ENCODE measurements at regions not wholly inside any gene's neighbourhood (a gene's known extent, or its start where the extent isn't known, plus 50 kb on each side); places are given as distances from the start of the nearest gene placed in this dataset.

- TF ChIP-seq, protein P1, sequence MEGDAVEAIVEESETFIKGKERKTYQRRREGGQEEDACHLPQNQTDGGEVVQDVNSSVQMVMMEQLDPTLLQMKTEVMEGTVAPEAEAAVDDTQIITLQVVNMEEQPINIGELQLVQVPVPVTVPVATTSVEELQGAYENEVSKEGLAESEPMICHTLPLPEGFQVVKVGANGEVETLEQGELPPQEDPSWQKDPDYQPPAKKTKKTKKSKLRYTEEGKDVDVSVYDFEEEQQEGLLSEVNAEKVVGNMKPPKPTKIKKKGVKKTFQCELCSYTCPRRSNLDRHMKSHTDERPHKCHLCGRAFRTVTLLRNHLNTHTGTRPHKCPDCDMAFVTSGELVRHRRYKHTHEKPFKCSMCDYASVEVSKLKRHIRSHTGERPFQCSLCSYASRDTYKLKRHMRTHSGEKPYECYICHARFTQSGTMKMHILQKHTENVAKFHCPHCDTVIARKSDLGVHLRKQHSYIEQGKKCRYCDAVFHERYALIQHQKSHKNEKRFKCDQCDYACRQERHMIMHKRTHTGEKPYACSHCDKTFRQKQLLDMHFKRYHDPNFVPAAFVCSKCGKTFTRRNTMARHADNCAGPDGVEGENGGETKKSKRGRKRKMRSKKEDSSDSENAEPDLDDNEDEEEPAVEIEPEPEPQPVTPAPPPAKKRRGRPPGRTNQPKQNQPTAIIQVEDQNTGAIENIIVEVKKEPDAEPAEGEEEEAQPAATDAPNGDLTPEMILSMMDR (optimal IDR thresholded peaks at IDR 0.05 in 1 of 3, IDR thresholded peaks at IDR 0.05 in 1 of 3, conservative IDR thresholded peaks at IDR 0.05 in 1 of 3; ENCODE audit: extremely low read depth in 1 of 3, insufficient read depth in 2 of 3, low read length in 3 of 3), result no peak
- no peak for TF ChIP-seq EZH2 (IDR thresholded peaks at IDR 0.05; ENCODE audit: low read length)
Observed at GRCh38 chr14:94923786-94924185, 153.9 kb upstream of the GSC start.

Measured in keratinocyte (primary cell).